Kidney epithelial cell (primary cell): ENCODE measurements at regions not wholly inside any gene's neighbourhood (a gene's known extent, or its start where the extent isn't known, plus 50 kb on each side); places are given as distances from the start of the nearest gene placed in this dataset.
"Not testable (repeated sequence)": the region's sequence is repeated elsewhere in the genome, so short reads cannot be mapped to it uniquely, and the experiment has no call there.

Experiments used
- DNase-seq: peaks from one replicate; pipeline ENCODE4 v3.0.0-alpha.2; 2010; ENCODE audit warnings: low read depth
- H3K27me3 ChIP-seq: 2 replicates; pipeline ENCODE4 v1.6.0; 2011; ENCODE audit warnings: low read length; ENCODE audit not compliant: control insufficient read depth, insufficient read depth
- H3K36me3 ChIP-seq: 2 replicates; pipeline ENCODE4 v1.5.1; 2011; ENCODE audit warnings: low read length; ENCODE audit not compliant: control insufficient read depth, insufficient read depth
- H3K4me3 ChIP-seq: 2 replicates; pipeline ENCODE4 v1.5.1; 2011; ENCODE audit warnings: low read depth, mild to moderate bottlenecking, control low read depth, low read length
- TF ChIP-seq, protein P1 (sequence below): IDR thresholded peaks from 2 replicates; pipeline ENCODE4 v1.5.1; 2011; ENCODE audit warnings: mild to moderate bottlenecking, moderate library complexity, low read length, control low read depth, inconsistent platforms; ENCODE audit not compliant: insufficient read depth, poor library complexity, severe bottlenecking

DNA sequence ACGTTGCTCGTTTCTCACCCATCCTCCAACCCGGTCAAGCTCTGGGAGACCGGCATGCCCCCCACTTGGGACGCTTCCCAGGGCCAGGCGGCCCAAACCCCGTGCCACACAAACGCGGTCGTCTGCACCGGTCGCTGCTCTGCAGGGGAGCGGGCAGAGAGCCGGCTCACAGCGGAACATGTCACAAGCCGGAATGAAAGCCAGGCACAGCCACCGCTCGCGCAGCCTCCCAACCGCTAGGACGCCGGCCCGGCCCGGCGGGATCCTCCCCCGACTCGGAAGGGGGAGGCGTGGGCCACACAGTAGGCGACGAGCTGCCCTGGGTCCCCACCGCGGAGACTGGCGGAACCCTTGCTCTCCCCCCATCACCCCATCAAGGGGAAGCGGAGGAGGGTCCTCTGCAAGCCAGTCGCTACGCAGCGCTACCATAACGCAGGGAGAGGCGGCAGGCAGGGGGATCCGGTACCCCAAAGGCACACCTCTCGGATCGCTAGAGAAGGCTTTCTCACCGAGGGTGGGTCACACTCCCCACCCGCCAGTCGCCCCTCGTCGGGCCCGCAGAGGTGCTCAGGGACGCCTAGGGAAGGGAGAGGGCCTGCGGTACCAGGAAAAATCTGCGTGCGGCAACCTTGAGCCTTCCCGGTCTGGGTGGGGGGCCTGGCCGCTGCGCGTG lies 768.4 kb upstream of the DEFB115 start:
- Histone ChIP-seq H3K36me3 (no peaks in the 10 kb centered on the region), H3K4me3 (no peak overlapping the region), H3K27me3 (no peaks in the 10 kb centered on the region)
- TF ChIP-seq, protein P1, sequence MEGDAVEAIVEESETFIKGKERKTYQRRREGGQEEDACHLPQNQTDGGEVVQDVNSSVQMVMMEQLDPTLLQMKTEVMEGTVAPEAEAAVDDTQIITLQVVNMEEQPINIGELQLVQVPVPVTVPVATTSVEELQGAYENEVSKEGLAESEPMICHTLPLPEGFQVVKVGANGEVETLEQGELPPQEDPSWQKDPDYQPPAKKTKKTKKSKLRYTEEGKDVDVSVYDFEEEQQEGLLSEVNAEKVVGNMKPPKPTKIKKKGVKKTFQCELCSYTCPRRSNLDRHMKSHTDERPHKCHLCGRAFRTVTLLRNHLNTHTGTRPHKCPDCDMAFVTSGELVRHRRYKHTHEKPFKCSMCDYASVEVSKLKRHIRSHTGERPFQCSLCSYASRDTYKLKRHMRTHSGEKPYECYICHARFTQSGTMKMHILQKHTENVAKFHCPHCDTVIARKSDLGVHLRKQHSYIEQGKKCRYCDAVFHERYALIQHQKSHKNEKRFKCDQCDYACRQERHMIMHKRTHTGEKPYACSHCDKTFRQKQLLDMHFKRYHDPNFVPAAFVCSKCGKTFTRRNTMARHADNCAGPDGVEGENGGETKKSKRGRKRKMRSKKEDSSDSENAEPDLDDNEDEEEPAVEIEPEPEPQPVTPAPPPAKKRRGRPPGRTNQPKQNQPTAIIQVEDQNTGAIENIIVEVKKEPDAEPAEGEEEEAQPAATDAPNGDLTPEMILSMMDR: no peak
- DNase-seq: no peak

DNA sequence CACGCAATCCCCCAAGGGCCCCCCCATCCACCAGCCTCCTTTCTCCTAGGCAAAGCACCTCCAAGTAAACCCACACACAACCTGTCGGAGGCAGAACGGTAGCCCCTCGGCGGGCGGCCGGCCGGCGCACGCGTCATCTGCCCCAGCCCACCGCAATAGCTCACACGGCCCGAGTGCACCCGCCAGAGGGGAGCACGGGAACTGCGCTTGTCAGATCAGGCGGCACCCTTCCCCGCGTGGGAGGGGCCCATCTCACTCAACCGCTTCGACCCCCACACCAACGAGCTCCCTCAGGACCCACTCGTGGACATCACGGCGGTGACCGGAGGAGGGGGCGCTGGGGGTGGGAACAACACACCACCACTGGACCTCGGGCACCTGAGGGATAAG lies 767.9 kb upstream of the DEFB115 start:
- Histone ChIP-seq H3K27me3 (no peaks in the 10 kb centered on the region), H3K36me3 (no peaks in the 10 kb centered on the region), H3K4me3 (no peak overlapping the region)
- TF ChIP-seq, protein P1: no peak
- DNase-seq: no peak

DNA sequence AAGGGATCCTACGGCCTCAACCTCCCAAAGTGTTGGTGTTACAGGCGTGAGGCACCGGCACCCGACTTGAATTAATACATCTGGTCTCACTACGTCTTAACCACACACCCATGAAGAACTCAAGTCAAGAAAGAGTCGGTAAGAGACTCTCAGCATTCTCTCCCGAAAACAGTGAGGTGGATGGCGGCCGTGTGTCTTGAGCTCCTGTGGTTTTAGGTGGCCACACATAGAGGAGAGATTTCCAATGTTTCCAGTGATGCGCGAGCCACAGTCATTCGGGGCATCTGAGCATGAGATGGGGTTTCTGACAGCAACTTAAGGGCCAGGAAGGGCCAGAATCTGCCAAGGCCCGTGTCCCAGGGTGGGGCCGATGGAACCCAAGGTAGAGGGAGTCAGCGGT lies 766.4 kb upstream of the DEFB115 start:
- Histone ChIP-seq H3K4me3 (no peak overlapping the region), H3K36me3 (no peaks in the 10 kb centered on the region), H3K27me3 (no peaks in the 10 kb centered on the region)
- DNase-seq: no peak
- TF ChIP-seq, protein P1: no peak

GRCh38 chr20:30496656-30497055 lies 760.8 kb upstream of the DEFB115 start:
- DNase-seq, H3K4me3 ChIP-seq, H3K36me3 ChIP-seq, H3K27me3 ChIP-seq: not testable (repeated sequence)

- not testable (repeated sequence) for H3K4me3 ChIP-seq, H3K36me3 ChIP-seq, DNase-seq, H3K27me3 ChIP-seq
Measured at GRCh38 chr20:30497191-30497590, 760.3 kb upstream of the DEFB115 start.

DNA sequence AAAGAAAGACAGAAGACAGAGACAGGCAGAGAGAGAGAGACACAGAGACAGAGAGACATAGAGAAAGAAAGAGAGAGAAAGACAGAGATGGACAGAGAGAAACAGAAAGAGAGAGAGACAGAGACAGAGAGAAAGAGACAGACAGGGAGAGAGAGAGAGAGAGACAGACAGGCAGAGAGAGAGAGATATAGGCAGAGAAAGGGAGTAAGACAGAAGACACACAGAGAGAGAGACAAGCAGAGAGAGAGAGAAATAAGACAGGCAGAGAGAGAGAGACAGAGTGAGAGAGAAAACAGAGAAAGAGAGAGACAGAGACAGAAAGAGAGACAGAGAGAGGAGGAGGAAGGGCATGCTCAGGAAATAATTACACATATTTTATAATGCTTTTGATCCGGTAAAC lies 758.3 kb upstream of the DEFB115 start:
- no peaks in the 10 kb centered on the region for H3K36me3 ChIP-seq
- H3K27me3 ChIP-seq: no peaks in the 10 kb centered on the region
- H3K4me3 ChIP-seq: no peak overlapping the region
- DNase-seq: no peak
- TF ChIP-seq, protein P1: no peak

- H3K4me3 ChIP-seq, H3K36me3 ChIP-seq, DNase-seq, H3K27me3 ChIP-seq: not testable (repeated sequence)
Measured at GRCh38 chr20:30499716-30500446, 757.6 kb upstream of the DEFB115 start.

DNA sequence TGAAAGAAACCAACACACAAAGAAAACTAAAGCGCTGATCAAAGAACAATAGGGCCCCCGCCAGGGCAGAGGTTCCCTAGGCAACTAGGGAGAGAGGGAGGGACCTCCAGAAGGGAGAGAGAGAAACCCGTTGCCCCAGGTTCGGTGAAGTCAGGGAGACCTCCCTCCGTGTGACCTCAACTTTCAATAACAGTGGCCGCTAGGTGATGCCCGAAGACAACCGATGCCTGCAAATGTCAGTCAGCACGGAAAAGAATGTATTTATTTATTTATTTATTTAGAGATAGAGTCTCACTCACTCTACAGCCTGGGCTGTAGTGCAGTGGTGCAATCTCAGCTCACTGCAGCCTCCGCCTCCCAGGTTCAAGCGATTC lies 757.0 kb upstream of the DEFB115 start:
- DNase-seq, H3K27me3 ChIP-seq: not testable (repeated sequence)

More for the DNA sequence above, 757.0 kb upstream of the DEFB115 start:
- not testable (repeated sequence) for H3K36me3 ChIP-seq, H3K4me3 ChIP-seq
